ENCODE measurements at regions not wholly inside any gene's neighbourhood (a gene's known extent, or its start where the extent isn't known, plus 50 kb on each side); places are given as distances from the start of the nearest gene placed in this dataset.

- no peak for TF ChIP-seq CTCF (IDR thresholded peaks at IDR 0.05)
- TF ChIP-seq POLR2A (IDR thresholded peaks at IDR 0.05): no peak
- no peak for TF ChIP-seq POLR2AphosphoS5 (IDR thresholded peaks at IDR 0.05)
Observed at GRCh38 chr7:15042285-15043065, 139.9 kb upstream of the DGKB start.
